ENCODE measurements at regions not wholly inside any gene's neighbourhood (a gene's known extent, or its start where the extent isn't known, plus 50 kb on each side); places are given as distances from the start of the nearest gene placed in this dataset.
A peak's percentile ranks its signal among the peaks of the same experiment; 100 is the strongest.
"Not testable (repeated sequence)": the region's sequence is repeated elsewhere in the genome, so short reads cannot be mapped to it uniquely, and the experiment has no call there.

GRCh38 chr5:50501491-50502228 lies 60.6 kb upstream of the EMB start:
- peak in 1 of 2 donors; percentile 43 for DNase-seq

GRCh38 chr5:50513028-50513457 lies 72.0 kb upstream of the EMB start:
- peak in 1 of 2 donors; percentile 39 for DNase-seq

- DNase-seq: not testable (repeated sequence)
Measured at GRCh38 chr5:50521060-50521459, 80.0 kb upstream of the EMB start.

- DNase-seq: not testable (repeated sequence)
Measured at GRCh38 chr5:50527514-50528060, 86.5 kb upstream of the EMB start.

GRCh38 chr5:50535393-50535792 lies 94.3 kb upstream of the EMB start:
- no peak for DNase-seq

- not testable (repeated sequence) for DNase-seq
Measured at GRCh38 chr5:50537534-50537933, 96.4 kb upstream of the EMB start.

- no peak for DNase-seq
Measured at GRCh38 chr5:50547303-50547702, 106.2 kb upstream of the EMB start.

GRCh38 chr5:50550267-50550666 lies 109.2 kb upstream of the EMB start:
- no peak for DNase-seq

GRCh38 chr5:50550993-50551392 lies 109.9 kb upstream of the EMB start:
- no peak for DNase-seq

GRCh38 chr5:50553560-50553984 lies 112.5 kb upstream of the EMB start:
- peak in 1 of 2 donors; percentile 27 for DNase-seq

- not testable (repeated sequence) for DNase-seq
Measured at GRCh38 chr5:50558640-50559039, 107.8 kb upstream of the PARP8 start.

GRCh38 chr5:50559955-50560354 lies 106.5 kb upstream of the PARP8 start:
- DNase-seq: no peak

GRCh38 chr5:50562694-50563093 lies 103.7 kb upstream of the PARP8 start:
- no peak for DNase-seq

GRCh38 chr5:50564079-50564478 lies 102.4 kb upstream of the PARP8 start:
- DNase-seq: peak; percentile 26 to 63

GRCh38 chr5:50564558-50564957 lies 101.9 kb upstream of the PARP8 start:
- DNase-seq: no peak

- DNase-seq: no peak
Measured at GRCh38 chr5:50574121-50574520, 92.3 kb upstream of the PARP8 start.

- no peak for DNase-seq
Measured at GRCh38 chr5:50575740-50576139, 90.7 kb upstream of the PARP8 start.

GRCh38 chr5:50576265-50576664 lies 90.2 kb upstream of the PARP8 start:
- DNase-seq: no peak

- no peak for DNase-seq
Measured at GRCh38 chr5:50576686-50577256, 89.7 kb upstream of the PARP8 start.

- no peak for DNase-seq
Measured at GRCh38 chr5:50580506-50580905, 85.9 kb upstream of the PARP8 start.

GRCh38 chr5:50581845-50582244 lies 84.6 kb upstream of the PARP8 start:
- DNase-seq: not testable (repeated sequence)

GRCh38 chr5:50582699-50583098 lies 83.7 kb upstream of the PARP8 start:
- DNase-seq: no peak

GRCh38 chr5:50583621-50584020 lies 82.8 kb upstream of the PARP8 start:
- DNase-seq: no peak

- not testable (repeated sequence) for DNase-seq
Measured at GRCh38 chr5:50588471-50588870, 78.0 kb upstream of the PARP8 start.

Data from CD4-positive, alpha-beta T cell treated with Interferon alpha-2 for 1 hour (primary cell).